Tibial nerve (tissue), 4 donors: ENCODE measurements at regions not wholly inside any gene's neighbourhood (a gene's known extent, or its start where the extent isn't known, plus 50 kb on each side); places are given as distances from the start of the nearest gene placed in this dataset.
"Not testable (repeated sequence)": the region's sequence is repeated elsewhere in the genome, so short reads cannot be mapped to it uniquely, and the experiment has no call there.

Experiments
- CTCF ChIP-seq, 5 experiments: fragments of 200-600 bp in 3 of 5; fragments of 450-650 bp in 2 of 5; sonication (generic) in 3 of 5; IDR thresholded peaks; one replicate each; pipeline ENCODE4 v1.5.1; 2016 to 2019; ENCODE audit warnings: antibody characterized with exemption in 5 of 5, mild to moderate bottlenecking in 3 of 5, moderate library complexity in 2 of 5
- EP300 ChIP-seq, 2 donors: sonication (generic); formaldehyde crosslinking; IDR thresholded peaks; one replicate each; pipeline ENCODE4 v1.6.1; 2017; ENCODE audit warnings: antibody characterized with exemption in 2 of 2, mild to moderate bottlenecking in 1 of 2
- POLR2A ChIP-seq, 2 donors: fragments of 450-650 bp; IDR thresholded peaks; one replicate each; pipeline ENCODE4 v1.6.1; 2017; ENCODE audit warnings: antibody characterized with exemption in 2 of 2, mild to moderate bottlenecking in 2 of 2, moderate library complexity in 2 of 2

GRCh38 chr5:21521157-21521556 is 1332.0 kb downstream of the CDH12 start:
- not testable (repeated sequence) for TF ChIP-seq POLR2A, CTCF, EP300 (IDR thresholded peaks at IDR 0.05)
